Rectal smooth muscle tissue (tissue), 1 donor: ENCODE measurements at regions not wholly inside any gene's neighbourhood (a gene's known extent, or its start where the extent isn't known, plus 50 kb on each side); places are given as distances from the start of the nearest gene placed in this dataset.
"Not testable (repeated sequence)": the region's sequence is repeated elsewhere in the genome, so short reads cannot be mapped to it uniquely, and the experiment has no call there.

Source experiments
- H3K27ac ChIP-seq: one replicate; pipeline ENCODE4 v1.7.0; 2013; ENCODE audit warnings: low read depth, low read length, inconsistent platforms
- H3K27me3 ChIP-seq: one replicate; pipeline ENCODE4 v1.7.0; 2013; ENCODE audit warnings: low read length; ENCODE audit not compliant: control insufficient read depth, insufficient read depth
- H3K36me3 ChIP-seq: one replicate; pipeline ENCODE4 v1.7.0; 2013; ENCODE audit warnings: low read length; ENCODE audit not compliant: control insufficient read depth, insufficient read depth
- H3K4me1 ChIP-seq: one replicate; pipeline ENCODE4 v1.7.0; 2013; ENCODE audit warnings: low read length; ENCODE audit not compliant: control insufficient read depth, insufficient read depth
- H3K4me3 ChIP-seq: one replicate; pipeline ENCODE4 v1.7.0; 2013; ENCODE audit warnings: low read length
- H3K9ac ChIP-seq: one replicate; pipeline ENCODE4 v1.7.0; 2013; ENCODE audit warnings: low read length

- not testable (repeated sequence) for H3K9ac ChIP-seq, H3K36me3 ChIP-seq, H3K4me1 ChIP-seq, H3K27me3 ChIP-seq, H3K27ac ChIP-seq, H3K4me3 ChIP-seq
Measured at GRCh38 chrX:823073-823472, 192.5 kb downstream of the SHOX start.

GRCh38 chrX:821327-822107, 190.9 kb downstream of the SHOX start:
- H3K4me1 ChIP-seq = no peaks in the 10 kb centered on the region
- H3K9ac ChIP-seq = no peak overlapping the region
- no peaks in the 10 kb centered on the region for H3K27me3 ChIP-seq
- H3K27ac ChIP-seq = no peak overlapping the region
- no peaks in the 10 kb centered on the region for H3K36me3 ChIP-seq
- no peak overlapping the region for H3K4me3 ChIP-seq

DNA sequence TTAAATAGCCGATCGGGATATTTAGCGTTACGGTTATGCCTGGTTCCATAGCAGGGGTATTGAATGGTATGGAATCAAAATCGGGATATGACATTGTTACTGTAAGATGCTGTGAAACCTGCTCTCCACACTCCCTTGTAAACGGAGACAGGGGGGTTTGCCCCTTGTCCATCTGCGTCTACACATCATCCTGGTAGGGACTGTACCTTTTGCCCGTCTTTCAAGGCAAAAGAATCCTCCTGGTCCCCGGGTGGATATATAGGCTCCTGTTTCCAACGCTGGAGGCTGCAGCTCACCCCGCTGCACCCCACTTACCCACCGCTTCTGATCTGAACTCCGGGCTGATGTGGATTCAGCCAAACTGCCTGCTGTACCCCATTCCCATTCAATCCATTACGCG, 189.1 kb downstream of the SHOX start:
- H3K9ac ChIP-seq = no peak overlapping the region
- H3K27ac ChIP-seq = no peak overlapping the region
- no peaks in the 10 kb centered on the region for H3K27me3 ChIP-seq
- H3K4me1 ChIP-seq = no peaks in the 10 kb centered on the region
- no peaks in the 10 kb centered on the region for H3K36me3 ChIP-seq
- no peak overlapping the region for H3K4me3 ChIP-seq

- Histone ChIP-seq H3K27me3 (no peaks in the 10 kb centered on the region), H3K9ac (no peak overlapping the region), H3K4me1 (no peaks in the 10 kb centered on the region), H3K4me3 (no peak overlapping the region), H3K36me3 (no peaks in the 10 kb centered on the region), H3K27ac (no peak overlapping the region)
Measured at GRCh38 chrX:817759-818300, 187.2 kb downstream of the SHOX start.

- H3K27me3 ChIP-seq, H3K4me1 ChIP-seq, H3K36me3 ChIP-seq, H3K9ac ChIP-seq, H3K27ac ChIP-seq, H3K4me3 ChIP-seq: not testable (repeated sequence)
Measured at GRCh38 chrX:817147-817546, 186.6 kb downstream of the SHOX start.

- H3K27me3 ChIP-seq = no peaks in the 10 kb centered on the region
Measured at GRCh38 chrX:816411-816810, 185.8 kb downstream of the SHOX start.

GRCh38 chrX:810186-810585, 179.6 kb downstream of the SHOX start:
- Histone ChIP-seq H3K36me3 (no peaks in the 10 kb centered on the region), H3K9ac (no peak overlapping the region), H3K27me3 (no peaks in the 10 kb centered on the region), H3K27ac (no peak overlapping the region), H3K4me3 (no peak overlapping the region), H3K4me1 (no peaks in the 10 kb centered on the region)

More at GRCh38 chrX:816411-816810, 185.8 kb downstream of the SHOX start:
- no peaks in the 10 kb centered on the region for H3K4me1 ChIP-seq
- no peak overlapping the region for H3K27ac ChIP-seq
- H3K4me3 ChIP-seq = no peak overlapping the region
- H3K9ac ChIP-seq = no peak overlapping the region
- H3K36me3 ChIP-seq = no peaks in the 10 kb centered on the region

- no peak overlapping the region for H3K9ac ChIP-seq
- no peaks in the 10 kb centered on the region for H3K27me3 ChIP-seq
- H3K27ac ChIP-seq = no peak overlapping the region
- H3K36me3 ChIP-seq = no peaks in the 10 kb centered on the region
- no peaks in the 10 kb centered on the region for H3K4me1 ChIP-seq
- no peak overlapping the region for H3K4me3 ChIP-seq
Measured at GRCh38 chrX:809081-809480, 178.5 kb downstream of the SHOX start.

- Histone ChIP-seq H3K4me1 (no peaks in the 10 kb centered on the region), H3K4me3 (no peak overlapping the region), H3K27me3 (no peaks in the 10 kb centered on the region), H3K36me3 (no peaks in the 10 kb centered on the region), H3K9ac (no peak overlapping the region), H3K27ac (no peak overlapping the region)
Measured at GRCh38 chrX:806586-806985, 176.0 kb downstream of the SHOX start.

DNA sequence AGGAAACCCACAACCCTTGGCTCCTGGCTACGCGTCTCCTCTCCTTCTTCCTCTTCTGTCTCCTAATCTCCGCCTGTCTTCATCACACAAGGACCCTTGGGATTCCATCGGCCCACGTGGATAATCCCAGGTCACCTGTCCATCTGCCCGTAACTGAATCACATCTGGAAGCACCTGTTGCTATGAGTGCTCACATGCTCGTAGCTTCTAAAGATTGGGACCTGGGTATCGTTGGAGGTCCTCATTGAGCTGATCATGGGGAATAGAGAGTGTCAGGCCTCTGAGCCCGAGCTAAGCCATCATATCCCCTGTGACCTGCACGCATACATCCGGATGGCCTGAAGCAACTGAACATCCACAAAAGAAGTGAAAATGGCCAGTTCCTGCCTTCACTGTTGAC, 175.4 kb downstream of the SHOX start:
- Histone ChIP-seq H3K4me3 (no peak overlapping the region), H3K4me1 (no peaks in the 10 kb centered on the region), H3K9ac (no peak overlapping the region), H3K36me3 (no peaks in the 10 kb centered on the region), H3K27ac (no peak overlapping the region), H3K27me3 (no peaks in the 10 kb centered on the region)

DNA sequence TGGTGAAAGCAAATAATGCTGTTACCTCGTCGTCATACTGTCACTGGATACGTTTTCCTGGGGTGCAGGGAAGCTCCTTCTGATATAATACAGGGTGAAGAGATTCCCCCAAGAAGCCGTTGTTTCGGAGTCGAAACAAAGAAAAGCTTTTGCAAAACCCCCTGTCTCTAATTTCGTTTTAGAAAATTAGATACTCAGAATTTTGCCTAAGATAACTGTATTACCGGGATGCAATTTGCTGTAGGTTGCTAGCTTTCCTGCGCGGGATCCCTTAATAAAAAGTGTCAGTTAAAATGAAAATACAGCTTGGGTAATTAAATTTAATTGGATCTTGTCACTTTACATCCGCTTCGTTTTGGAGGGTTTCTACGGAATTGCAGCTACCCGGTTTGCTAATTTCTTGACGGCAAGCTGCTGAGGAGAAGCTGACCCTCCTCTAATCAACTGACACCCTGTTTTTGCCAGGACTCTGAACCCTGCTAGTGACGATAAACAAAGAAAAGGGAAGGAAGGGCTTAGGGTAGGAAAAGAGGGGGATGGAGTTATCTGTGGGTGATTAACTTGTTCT, 174.6 kb downstream of the SHOX start:
- Histone ChIP-seq H3K4me3 (no peak overlapping the region), H3K4me1 (no peaks in the 10 kb centered on the region), H3K27me3 (no peaks in the 10 kb centered on the region), H3K9ac (no peak overlapping the region), H3K36me3 (no peaks in the 10 kb centered on the region), H3K27ac (no peak overlapping the region)

GRCh38 chrX:802846-803245, 172.3 kb downstream of the SHOX start:
- no peaks in the 10 kb centered on the region for H3K4me1 ChIP-seq

GRCh38 chrX:799808-800207, 169.2 kb downstream of the SHOX start:
- H3K27me3 ChIP-seq = no peaks in the 10 kb centered on the region
- no peak overlapping the region for H3K9ac ChIP-seq
- no peaks in the 10 kb centered on the region for H3K4me1 ChIP-seq
- H3K4me3 ChIP-seq = no peak overlapping the region
- no peaks in the 10 kb centered on the region for H3K36me3 ChIP-seq
- no peak overlapping the region for H3K27ac ChIP-seq

More at GRCh38 chrX:802846-803245, 172.3 kb downstream of the SHOX start:
- no peaks in the 10 kb centered on the region for H3K36me3 ChIP-seq
- no peaks in the 10 kb centered on the region for H3K27me3 ChIP-seq
- H3K4me3 ChIP-seq = no peak overlapping the region
- no peak overlapping the region for H3K9ac ChIP-seq
- H3K27ac ChIP-seq = no peak overlapping the region
